Temporal lobe (tissue), 1 donor: ENCODE measurements at regions not wholly inside any gene's neighbourhood (a gene's known extent, or its start where the extent isn't known, plus 50 kb on each side); places are given as distances from the start of the nearest gene placed in this dataset. TPM values are rescaled to one million over a fixed set of nuclear protein-coding genes. Genes with fewer than 3 reads are reported as not detected.

Experiments
- small RNA-seq: library from RNA; depleted of rRNA; stranded (forward); fragments of <200 nt; gene quantifications from one replicate; pipeline ENCODE3, GENCODE V24; 2014; ENCODE audit warnings: low replicate concordance

Small RNA genes in the stretch of these regions (small RNA-seq; reads per million reads assigned to genes)
- not detected for gene RPS17P11
